Inferior parietal cortex (tissue), 1 donor: ENCODE measurements at regions not wholly inside any gene's neighbourhood (a gene's known extent, or its start where the extent isn't known, plus 50 kb on each side); places are given as distances from the start of the nearest gene placed in this dataset.
"Not testable (repeated sequence)": the region's sequence is repeated elsewhere in the genome, so short reads cannot be mapped to it uniquely, and the experiment has no call there.

Experiments
- DNase-seq: peaks from one replicate; pipeline ENCODE4 v3.0.0-alpha.2; 2016; ENCODE audit errors: extremely low spot score

DNA sequence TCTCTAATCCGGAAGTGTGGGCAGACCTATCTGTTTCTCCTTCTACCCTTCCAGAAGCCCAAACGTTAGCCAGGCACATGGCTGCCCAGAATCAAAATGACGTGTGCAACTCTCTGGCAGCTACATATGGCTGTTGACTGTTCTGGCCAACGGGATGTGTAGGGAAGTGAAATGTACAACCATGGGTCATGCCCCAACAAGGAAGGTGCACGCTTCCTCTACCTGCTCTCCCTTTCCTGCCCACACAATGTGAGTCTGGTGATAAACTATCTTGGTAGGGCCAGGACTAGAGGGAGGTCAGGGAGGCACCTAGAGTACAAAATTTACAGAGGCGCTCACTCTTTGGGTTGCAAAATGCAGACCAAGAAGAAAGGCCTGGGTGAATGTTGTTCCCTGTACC is 495.9 kb upstream of the PROK2 start:
- DNase-seq: no peak

DNA sequence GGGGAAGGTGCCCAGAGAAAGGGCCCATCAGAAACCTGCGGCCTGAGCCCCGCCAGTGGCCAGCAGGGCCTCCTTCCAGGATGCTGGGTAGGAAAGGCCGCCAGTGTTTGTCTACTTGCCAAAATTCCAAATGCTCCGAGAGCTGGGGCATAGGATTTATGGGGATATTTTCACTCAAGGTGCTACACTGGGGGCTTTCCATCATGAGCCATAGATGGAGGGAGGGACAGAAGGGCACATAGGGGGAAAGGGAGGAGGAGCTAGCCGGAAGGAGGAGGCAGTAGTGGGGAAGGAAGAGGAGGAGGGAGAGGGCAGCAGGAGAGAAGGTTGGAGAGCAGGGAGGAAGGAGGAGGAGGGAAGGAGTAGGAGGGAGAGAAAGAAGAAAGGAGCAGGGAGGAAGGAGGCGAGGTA is 494.7 kb upstream of the PROK2 start:
- DNase-seq: no peak

DNA sequence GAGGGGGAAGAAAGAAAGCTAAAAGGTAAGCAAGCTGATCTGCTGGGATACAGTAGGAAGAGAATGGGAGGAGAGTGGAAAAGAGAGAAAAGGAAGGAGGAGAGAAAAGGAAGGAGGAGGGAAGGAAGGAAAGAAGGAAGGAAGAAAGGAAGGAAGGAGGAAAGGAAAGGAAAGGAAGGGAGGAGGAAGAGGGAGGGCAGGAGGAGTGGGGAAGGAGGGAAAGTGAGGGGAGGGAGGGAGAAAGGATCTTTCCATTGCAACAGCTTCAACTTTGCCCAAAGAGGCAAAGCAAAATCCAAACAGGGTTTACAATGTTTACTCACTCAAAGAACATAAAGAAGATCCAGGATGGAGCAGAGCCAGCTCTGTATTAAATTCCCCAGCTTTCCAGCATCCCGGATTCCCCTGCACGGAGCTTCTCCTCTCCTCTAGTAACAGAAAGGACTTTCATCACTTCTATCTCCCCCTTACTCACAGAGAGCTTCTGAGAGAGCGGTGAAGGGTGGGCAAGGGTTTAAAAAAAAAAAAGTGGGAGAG is 494.2 kb upstream of the PROK2 start:
- DNase-seq: no peak

- DNase-seq: no peak
Measured at GRCh38 chr3:72278349-72279067, 493.6 kb upstream of the PROK2 start.

- DNase-seq: no peak
Measured at GRCh38 chr3:72277710-72278109, 492.8 kb upstream of the PROK2 start.

GRCh38 chr3:72276806-72277205 is 491.9 kb upstream of the PROK2 start:
- DNase-seq: no peak

DNA sequence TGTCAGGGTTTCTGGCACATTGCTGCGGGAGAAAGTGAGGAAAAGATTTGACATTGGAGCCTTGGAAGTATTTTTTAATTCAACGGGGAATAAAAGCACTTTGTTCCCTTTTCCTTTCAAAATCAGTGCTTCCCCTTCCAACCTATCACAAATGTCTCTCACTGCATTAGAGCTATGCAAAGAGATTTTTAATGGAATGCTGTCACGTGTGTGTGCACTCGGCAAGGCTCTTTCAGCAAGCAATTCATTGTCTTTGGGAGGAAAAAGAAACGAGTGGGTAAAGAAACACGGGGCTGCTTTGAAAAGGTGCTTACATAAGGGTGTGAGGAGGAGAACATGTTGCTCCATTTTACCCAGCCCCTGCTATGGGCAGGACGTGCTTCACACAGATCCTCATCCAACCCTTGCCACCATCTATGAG is 490.4 kb upstream of the PROK2 start:
- peak; percentile 67 for DNase-seq

GRCh38 chr3:72274493-72275330 is 489.8 kb upstream of the PROK2 start:
- DNase-seq: peak; percentile 57

GRCh38 chr3:72273615-72274014 is 488.7 kb upstream of the PROK2 start:
- DNase-seq: no peak

- DNase-seq: peak; percentile 56
Measured at GRCh38 chr3:72272356-72272755, 487.4 kb upstream of the PROK2 start.

- DNase-seq: no peak
Measured at GRCh38 chr3:72271923-72272322, 487.0 kb upstream of the PROK2 start.

DNA sequence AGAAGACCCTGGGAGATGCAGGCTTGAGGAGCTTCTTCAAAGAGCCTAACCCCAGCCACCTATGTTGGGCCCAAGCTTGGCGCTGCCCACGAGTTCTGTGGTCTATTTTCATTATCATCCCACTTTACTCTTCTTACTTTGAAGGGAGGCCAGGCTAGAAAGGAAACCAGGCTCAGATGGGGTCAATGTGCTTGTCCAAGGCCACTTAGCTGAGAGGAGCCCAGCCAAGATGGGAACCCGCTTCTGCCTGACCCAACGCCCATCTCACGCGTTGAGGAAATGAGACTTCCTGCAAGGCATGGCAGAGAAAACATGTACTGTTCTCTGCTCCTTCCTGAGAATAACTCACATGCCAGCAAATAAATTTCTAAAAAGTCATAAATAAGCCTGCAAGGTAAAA is 486.3 kb upstream of the PROK2 start:
- DNase-seq: no peak

GRCh38 chr3:72270730-72271129 is 485.8 kb upstream of the PROK2 start:
- no peak for DNase-seq

GRCh38 chr3:72270072-72270681 is 485.2 kb upstream of the PROK2 start:
- no peak for DNase-seq

DNA sequence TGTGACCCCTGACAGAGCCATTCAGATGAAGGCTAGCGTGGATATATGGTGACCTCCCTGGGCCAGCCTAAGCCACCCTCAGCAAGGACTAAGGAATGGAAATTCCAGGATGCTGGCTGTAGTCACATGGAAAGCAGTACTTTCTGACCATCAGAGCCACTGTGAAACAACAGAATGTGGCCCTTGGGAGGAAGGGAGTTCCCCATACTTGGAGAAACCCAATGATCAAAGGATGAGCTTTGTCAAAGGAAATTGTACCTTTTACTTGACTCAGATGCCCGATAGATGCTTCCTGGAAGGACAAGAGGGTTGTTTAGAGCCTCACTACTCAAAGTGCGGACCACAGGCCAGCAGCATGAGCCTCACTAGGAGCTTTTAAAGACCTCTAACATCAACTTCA is 484.5 kb upstream of the PROK2 start:
- no peak for DNase-seq

- DNase-seq: not testable (repeated sequence)
Measured at GRCh38 chr3:72266921-72267524, 482.1 kb upstream of the PROK2 start.

DNA sequence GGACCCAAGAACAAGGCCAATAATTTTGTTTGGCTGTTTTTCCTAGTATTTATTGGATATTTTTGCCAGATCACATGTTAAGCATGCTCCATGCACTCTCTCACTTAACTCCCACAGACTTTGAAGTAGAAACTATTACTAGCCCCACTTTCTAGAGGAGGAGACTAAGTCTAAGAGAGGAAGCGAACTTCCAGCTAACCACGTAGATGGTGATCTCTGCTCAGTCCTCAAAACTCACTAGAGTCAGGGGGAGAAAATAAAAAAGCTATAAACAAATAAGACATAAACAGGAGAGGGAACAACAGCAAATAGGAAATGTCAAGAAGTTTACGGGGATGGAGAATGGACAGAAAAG is 481.0 kb upstream of the PROK2 start:
- no peak for DNase-seq

DNA sequence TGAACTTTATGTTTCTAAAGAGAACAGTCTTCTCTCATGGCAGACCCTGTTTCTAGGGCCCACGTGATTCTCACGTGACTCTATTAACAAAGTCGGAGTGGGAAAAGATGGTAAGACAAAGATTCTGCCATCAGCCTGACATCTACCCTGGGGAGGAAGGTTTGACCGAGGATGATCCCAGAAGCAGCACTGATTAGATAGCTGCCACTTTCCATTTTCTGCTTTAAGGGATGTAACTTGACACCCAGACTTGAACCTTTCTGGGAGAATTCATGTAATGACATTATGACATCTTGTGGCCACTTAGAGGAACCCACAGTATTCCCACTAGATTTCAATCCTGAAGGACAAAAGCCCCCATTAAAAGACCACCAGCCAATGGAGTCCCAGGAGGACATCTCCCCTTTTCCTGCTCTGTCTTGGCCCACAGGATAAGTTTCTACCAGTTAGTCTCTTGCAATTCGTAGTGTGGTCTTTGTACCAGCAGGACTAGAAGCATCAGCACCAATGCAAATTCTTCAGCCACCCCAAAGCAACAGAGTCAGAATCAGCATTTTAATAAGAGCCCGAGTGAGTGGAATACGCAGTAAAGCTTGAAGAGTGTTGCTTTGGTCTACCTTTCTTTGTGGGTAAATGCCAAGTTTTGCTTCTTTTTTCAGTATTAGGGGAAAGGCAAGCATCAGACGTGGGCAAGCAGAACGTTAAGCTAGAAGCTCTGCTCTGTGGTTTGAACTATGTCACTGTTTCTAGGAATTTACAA is 480.5 kb upstream of the PROK2 start:
- no peak for DNase-seq

GRCh38 chr3:72263223-72263990 is 478.5 kb upstream of the PROK2 start:
- DNase-seq: no peak

- DNase-seq: no peak
Measured at GRCh38 chr3:72262736-72263135, 477.8 kb upstream of the PROK2 start.
